ENCODE measurements at regions not wholly inside any gene's neighbourhood (a gene's known extent, or its start where the extent isn't known, plus 50 kb on each side); places are given as distances from the start of the nearest gene placed in this dataset.

- Histone ChIP-seq H3K9me3 (ENCODE audit: insufficient read depth, low read depth, low read length) (no peaks in the 10 kb centered on the region; the same call in 1 of the 2 replicates), H2AFZ (ENCODE audit: low read length) (no peak overlapping the region), H3K9ac (ENCODE audit: low read depth, low read length, poor library complexity, severe bottlenecking) (no peak overlapping the region), H3K4me3 (ENCODE audit: low read length, poor library complexity, severe bottlenecking) (no peak overlapping the region), H3K4me2 (ENCODE audit: low read depth, low read length, poor library complexity, severe bottlenecking) (no peak overlapping the region), H3K79me2 (ENCODE audit: insufficient read depth, low read length) (no peaks in the 10 kb centered on the region), H3K9me2 (replicated peaks; ENCODE audit: low read depth, low read length) (no peaks in the 10 kb centered on the region), H3K4me1 (ENCODE audit: insufficient read depth, low read length, poor library complexity, severe bottlenecking) (no peaks in the 10 kb centered on the region), H3F3A (ENCODE audit: low read depth) (no peaks in the 10 kb centered on the region), H3K36me3 (ENCODE audit: insufficient read depth, low read length) (no peaks in the 10 kb centered on the region), H3K27me3 (ENCODE audit: insufficient read depth, low read length, poor library complexity, severe bottlenecking) (no peaks in the 10 kb centered on the region), H4K20me1 (ENCODE audit: insufficient read depth, low read length, poor library complexity, severe bottlenecking) (no peaks in the 10 kb centered on the region)
- TF ChIP-seq, protein P1, sequence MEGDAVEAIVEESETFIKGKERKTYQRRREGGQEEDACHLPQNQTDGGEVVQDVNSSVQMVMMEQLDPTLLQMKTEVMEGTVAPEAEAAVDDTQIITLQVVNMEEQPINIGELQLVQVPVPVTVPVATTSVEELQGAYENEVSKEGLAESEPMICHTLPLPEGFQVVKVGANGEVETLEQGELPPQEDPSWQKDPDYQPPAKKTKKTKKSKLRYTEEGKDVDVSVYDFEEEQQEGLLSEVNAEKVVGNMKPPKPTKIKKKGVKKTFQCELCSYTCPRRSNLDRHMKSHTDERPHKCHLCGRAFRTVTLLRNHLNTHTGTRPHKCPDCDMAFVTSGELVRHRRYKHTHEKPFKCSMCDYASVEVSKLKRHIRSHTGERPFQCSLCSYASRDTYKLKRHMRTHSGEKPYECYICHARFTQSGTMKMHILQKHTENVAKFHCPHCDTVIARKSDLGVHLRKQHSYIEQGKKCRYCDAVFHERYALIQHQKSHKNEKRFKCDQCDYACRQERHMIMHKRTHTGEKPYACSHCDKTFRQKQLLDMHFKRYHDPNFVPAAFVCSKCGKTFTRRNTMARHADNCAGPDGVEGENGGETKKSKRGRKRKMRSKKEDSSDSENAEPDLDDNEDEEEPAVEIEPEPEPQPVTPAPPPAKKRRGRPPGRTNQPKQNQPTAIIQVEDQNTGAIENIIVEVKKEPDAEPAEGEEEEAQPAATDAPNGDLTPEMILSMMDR (conservative IDR thresholded peaks at IDR 0.05; ENCODE audit: low read length), result no peak
- no peak for TF ChIP-seq EZH2phosphoT487 (IDR thresholded peaks at IDR 0.05; ENCODE audit: borderline replicate concordance)
Measured at GRCh38 chr17:6195123-6195522, 124.9 kb downstream of the WSCD1 start.

GRCh38 chr17:6191405-6192324 is 121.5 kb downstream of the WSCD1 start:
- Histone ChIP-seq H3K4me3 (ENCODE audit: low read length, poor library complexity, severe bottlenecking) (no peak overlapping the region), H3K4me1 (ENCODE audit: insufficient read depth, low read length, poor library complexity, severe bottlenecking) (no peaks in the 10 kb centered on the region), H4K20me1 (ENCODE audit: insufficient read depth, low read length, poor library complexity, severe bottlenecking) (no peaks in the 10 kb centered on the region), H3K9me3 (ENCODE audit: insufficient read depth, low read depth, low read length) (no peaks in the 10 kb centered on the region; the same call in 1 of the 2 replicates), H3K4me2 (ENCODE audit: low read depth, low read length, poor library complexity, severe bottlenecking) (no peak overlapping the region), H3K36me3 (ENCODE audit: insufficient read depth, low read length) (no peaks in the 10 kb centered on the region), H2AFZ (ENCODE audit: low read length) (no peak overlapping the region), H3K9me2 (replicated peaks; ENCODE audit: low read depth, low read length) (no peaks in the 10 kb centered on the region), H3K79me2 (ENCODE audit: insufficient read depth, low read length) (no peaks in the 10 kb centered on the region), H3F3A (ENCODE audit: low read depth) (no peaks in the 10 kb centered on the region), H3K27me3 (ENCODE audit: insufficient read depth, low read length, poor library complexity, severe bottlenecking) (no peaks in the 10 kb centered on the region), H3K9ac (ENCODE audit: low read depth, low read length, poor library complexity, severe bottlenecking) (no peak overlapping the region)
- TF ChIP-seq, protein P1 (conservative IDR thresholded peaks at IDR 0.05; ENCODE audit: low read length), result no peak
- TF ChIP-seq EZH2phosphoT487 (IDR thresholded peaks at IDR 0.05; ENCODE audit: borderline replicate concordance), result no peak

- Histone ChIP-seq H3K27me3 (ENCODE audit: insufficient read depth, low read length, poor library complexity, severe bottlenecking) (no peaks in the 10 kb centered on the region), H4K20me1 (ENCODE audit: insufficient read depth, low read length, poor library complexity, severe bottlenecking) (no peaks in the 10 kb centered on the region), H3K4me1 (ENCODE audit: insufficient read depth, low read length, poor library complexity, severe bottlenecking) (no peaks in the 10 kb centered on the region), H3K9me3 (ENCODE audit: insufficient read depth, low read depth, low read length) (no peaks in the 10 kb centered on the region; the same call in 1 of the 2 replicates), H3K79me2 (ENCODE audit: insufficient read depth, low read length) (no peaks in the 10 kb centered on the region), H3K4me2 (ENCODE audit: low read depth, low read length, poor library complexity, severe bottlenecking) (no peak overlapping the region), H3F3A (ENCODE audit: low read depth) (no peaks in the 10 kb centered on the region), H3K9ac (ENCODE audit: low read depth, low read length, poor library complexity, severe bottlenecking) (no peak overlapping the region), H2AFZ (ENCODE audit: low read length) (no peak overlapping the region), H3K9me2 (replicated peaks; ENCODE audit: low read depth, low read length) (no peaks in the 10 kb centered on the region), H3K36me3 (ENCODE audit: insufficient read depth, low read length) (no peaks in the 10 kb centered on the region), H3K4me3 (ENCODE audit: low read length, poor library complexity, severe bottlenecking) (no peak overlapping the region)
- TF ChIP-seq, protein P1 (conservative IDR thresholded peaks at IDR 0.05; ENCODE audit: low read length), result no peak
- no peak for TF ChIP-seq EZH2phosphoT487 (IDR thresholded peaks at IDR 0.05; ENCODE audit: borderline replicate concordance)
Measured at GRCh38 chr17:6187836-6188235, 117.7 kb downstream of the WSCD1 start.
